Pancreas (tissue), 10 donors: ENCODE measurements at regions not wholly inside any gene's neighbourhood (a gene's known extent, or its start where the extent isn't known, plus 50 kb on each side); places are given as distances from the start of the nearest gene placed in this dataset.

Experiments
- ATAC-seq, 4 donors: fragments of 200-7000 bp; cut with Tn5 transposase; one replicate each; pipeline versions ENCODE4 v1.8.0 to v1.9.1; 2020; ENCODE audit warnings: mild to moderate bottlenecking in 4 of 4, moderate library complexity in 4 of 4
- DNase-seq, 6 donors: peaks; one replicate each; pipeline ENCODE4 v3.0.0-alpha.2; 2020
- FAIRE-seq: peaks from 2 replicates; lab custom pipeline; 2012; peaks lifted over from hg19 to GRCh38; lab: Jason Lieb, UNC
- H3K27ac ChIP-seq, 4 donors: fragments of 200-600 bp; sonication (generic); 1 replicate in 3 of 4; 2 replicates in 1 of 4; pipeline versions ENCODE4 v1.5.0 to v1.8.0; 2020
- H3K27me3 ChIP-seq, 4 donors: fragments of 200-600 bp; one replicate each; pipeline ENCODE4 v1.8.0; 2021
- H3K36me3 ChIP-seq, 3 donors: fragments of 200-600 bp; sonication (generic) in 1 of 3; one replicate each; pipeline versions ENCODE4 v1.5.0 to v1.8.0; 2020 to 2021
- H3K4me1 ChIP-seq, 3 donors: fragments of 200-600 bp; one replicate each; pipeline ENCODE4 v1.8.0; 2021
- H3K4me3 ChIP-seq, 4 donors: fragments of 200-600 bp; sonication (generic) in 2 of 4; one replicate each; pipeline versions ENCODE4 v1.5.0 to v1.8.0; 2020 to 2021
- H3K9me3 ChIP-seq, 4 donors: fragments of 200-600 bp; one replicate each; pipeline ENCODE4 v1.8.0; 2021
- WGBS, 2 donors: extraction: QIAGEN DNeasy Blood & Tissue Kit; methylation state at CpG; one replicate each; pipeline ENCODE4 v1.1.7; 2013; 5-methylcytosine and 5-hydroxymethylcytosine counted together
- intact Hi-C, 3 donors: fragments of 100-400 bp; cut with DNase I; formaldehyde crosslinking; loops; one replicate each; pipeline versions ENCODE4 v1.11.1 to v1.14.2; 2022
- TF ChIP-seq, protein P1 (sequence below), 4 donors: fragments of 200-600 bp; sonication (generic) in 3 of 4; IDR thresholded peaks; one replicate each; pipeline versions ENCODE4 v1.5.0 to v1.8.0; 2021; ENCODE audit warnings: antibody characterized with exemption in 4 of 4
- donor health status: healthy with polysubstance abuse.
- donor health status: DM: no; HTN: no; CAD: no; lungs with moderate emphysema.
- donor health status: DM: no; HTN: no; CAD: no.
- donor health status: control.
- donor health status: control.
- donor health status: Bipolar disorder and iron deficiency.
- donor health status: DM: yes; HTN: yes; CAD: no.
- donor health status: DM: no; HTN: no; CAD: no.
- donor health status: DM: no; HTN: no; CAD: no.
- donor health status: DM: yes; HTN: yes; CAD: no.

DNA sequence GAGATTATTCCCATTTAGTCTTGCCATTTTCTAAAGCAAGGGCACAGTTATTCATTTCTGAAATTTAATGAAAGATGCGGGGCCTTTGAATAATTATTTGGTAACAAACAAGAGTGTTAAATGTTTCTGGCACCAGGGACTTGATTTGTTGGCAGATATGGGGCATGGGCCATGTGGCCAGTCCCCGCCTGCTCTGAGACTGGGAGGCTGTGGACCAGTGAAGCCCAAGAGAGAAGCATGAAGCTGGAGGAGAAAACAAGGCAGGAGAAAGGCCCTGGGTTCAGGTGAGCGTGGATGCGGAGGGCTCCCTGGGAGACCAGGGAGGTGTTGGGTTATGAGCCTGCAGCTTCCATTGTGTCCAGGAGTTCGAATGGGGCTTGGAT lies 378.5 kb downstream of the TCERG1L start:
- ATAC-seq (no peak), FAIRE-seq (no peak), DNase-seq (no peak)
- Histone ChIP-seq H3K4me1 (no peaks in the 10 kb centered on the region), H3K36me3 (no peaks in the 10 kb centered on the region), H3K27me3 (no peaks in the 10 kb centered on the region), H3K4me3 (no peak overlapping the region), H3K9me3 (no peaks in the 10 kb centered on the region), H3K27ac (no peak overlapping the region)
- intact Hi-C loops = no loop called here
- TF ChIP-seq, protein P1, sequence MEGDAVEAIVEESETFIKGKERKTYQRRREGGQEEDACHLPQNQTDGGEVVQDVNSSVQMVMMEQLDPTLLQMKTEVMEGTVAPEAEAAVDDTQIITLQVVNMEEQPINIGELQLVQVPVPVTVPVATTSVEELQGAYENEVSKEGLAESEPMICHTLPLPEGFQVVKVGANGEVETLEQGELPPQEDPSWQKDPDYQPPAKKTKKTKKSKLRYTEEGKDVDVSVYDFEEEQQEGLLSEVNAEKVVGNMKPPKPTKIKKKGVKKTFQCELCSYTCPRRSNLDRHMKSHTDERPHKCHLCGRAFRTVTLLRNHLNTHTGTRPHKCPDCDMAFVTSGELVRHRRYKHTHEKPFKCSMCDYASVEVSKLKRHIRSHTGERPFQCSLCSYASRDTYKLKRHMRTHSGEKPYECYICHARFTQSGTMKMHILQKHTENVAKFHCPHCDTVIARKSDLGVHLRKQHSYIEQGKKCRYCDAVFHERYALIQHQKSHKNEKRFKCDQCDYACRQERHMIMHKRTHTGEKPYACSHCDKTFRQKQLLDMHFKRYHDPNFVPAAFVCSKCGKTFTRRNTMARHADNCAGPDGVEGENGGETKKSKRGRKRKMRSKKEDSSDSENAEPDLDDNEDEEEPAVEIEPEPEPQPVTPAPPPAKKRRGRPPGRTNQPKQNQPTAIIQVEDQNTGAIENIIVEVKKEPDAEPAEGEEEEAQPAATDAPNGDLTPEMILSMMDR (IDR thresholded peaks at IDR 0.05) = no peak
- 76 to 87% methylated on average over 5 of the region's 5 CpGs for whole genome bisulfite sequencing, 2 donors

DNA sequence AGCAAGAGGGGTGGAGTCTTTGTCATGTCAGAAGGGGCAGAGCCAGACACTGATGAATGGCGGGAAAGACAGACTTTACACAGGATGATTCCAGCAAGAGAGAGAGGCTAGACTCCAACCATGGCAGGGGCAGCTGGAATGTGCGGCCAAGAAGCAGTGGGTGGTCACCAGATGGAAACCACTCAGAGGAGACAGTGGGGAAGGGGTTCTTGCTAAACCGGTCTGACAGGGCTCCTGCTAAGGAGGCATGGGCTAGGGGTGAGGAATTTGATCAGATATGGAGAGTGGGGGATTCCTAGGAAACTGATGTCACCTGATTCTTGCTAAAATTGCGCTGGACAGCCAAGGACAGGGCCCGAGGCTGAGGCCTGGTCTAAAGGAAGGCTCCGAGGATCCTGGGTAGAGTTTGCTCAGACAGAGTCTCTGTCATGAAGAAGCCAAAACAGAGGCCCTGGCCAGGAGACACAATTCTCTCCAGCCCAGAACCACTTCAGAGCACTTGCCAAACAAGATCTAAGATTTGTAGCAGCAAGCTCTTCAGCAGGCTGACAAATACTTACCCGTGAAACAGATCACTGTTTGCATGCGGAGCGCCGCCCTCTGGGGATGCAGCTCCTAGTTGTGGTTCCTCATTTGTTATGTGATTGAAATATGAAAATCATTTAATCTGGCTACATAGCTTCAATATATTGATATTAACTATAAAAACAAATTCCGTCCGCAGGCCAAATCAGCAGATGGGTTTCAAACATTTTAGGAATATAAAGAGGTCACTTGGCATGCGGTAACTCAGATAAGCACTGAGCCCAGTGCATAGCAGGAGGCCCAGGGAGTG lies 377.0 kb downstream of the TCERG1L start:
- H3K36me3 ChIP-seq = no peaks in the 10 kb centered on the region
- peak overlapping the region in 2 of 4 donors; percentile 38 to 59 for H3K27ac ChIP-seq
- FAIRE-seq (no peak), DNase-seq (peak in 1 of 6 donors; percentile 9), ATAC-seq (peak; percentile 10 to 23 (median 22))
- no peaks in the 10 kb centered on the region for H3K9me3 ChIP-seq
- 43 to 49% methylated on average over 13 of the region's 13 CpGs for WGBS, 2 donors
- intact Hi-C loops = no loop called here
- H3K4me1 ChIP-seq = no peaks in the 10 kb centered on the region
- TF ChIP-seq, protein P1 (IDR thresholded peaks at IDR 0.05) = no peak
- H3K4me3 ChIP-seq = no peak overlapping the region
- no peaks in the 10 kb centered on the region for H3K27me3 ChIP-seq

DNA sequence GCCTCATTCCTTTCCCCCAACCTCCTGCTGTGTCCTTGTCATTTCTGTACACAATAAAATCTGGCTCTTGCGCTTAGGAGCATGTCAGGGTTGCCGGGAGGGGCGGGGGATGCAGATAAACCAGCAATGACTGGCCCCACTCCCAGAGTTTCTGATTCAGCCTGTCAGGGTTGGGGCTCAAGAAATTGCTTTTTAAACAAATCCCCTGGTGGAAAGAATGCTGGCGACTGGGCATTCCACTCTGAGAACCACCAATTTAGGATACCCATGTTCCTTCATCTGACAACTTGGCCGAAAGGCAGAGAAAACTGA lies 376.4 kb downstream of the TCERG1L start:
- Histone ChIP-seq H3K27ac (no peak overlapping the region), H3K27me3 (no peaks in the 10 kb centered on the region), H3K4me3 (no peak overlapping the region), H3K9me3 (no peaks in the 10 kb centered on the region), H3K36me3 (no peaks in the 10 kb centered on the region), H3K4me1 (no peaks in the 10 kb centered on the region)
- TF ChIP-seq, protein P1 (IDR thresholded peaks at IDR 0.05) = no peak
- DNase-seq (peak in 3 of 6 donors; percentile 55 to 69 (median 65)), ATAC-seq (peak; percentile 75 to 93 (median 89)), FAIRE-seq (no peak)
- WGBS, 2 donors = 26% methylated on average over 5 of the region's 5 CpGs
- intact Hi-C loops = no loop called here

DNA sequence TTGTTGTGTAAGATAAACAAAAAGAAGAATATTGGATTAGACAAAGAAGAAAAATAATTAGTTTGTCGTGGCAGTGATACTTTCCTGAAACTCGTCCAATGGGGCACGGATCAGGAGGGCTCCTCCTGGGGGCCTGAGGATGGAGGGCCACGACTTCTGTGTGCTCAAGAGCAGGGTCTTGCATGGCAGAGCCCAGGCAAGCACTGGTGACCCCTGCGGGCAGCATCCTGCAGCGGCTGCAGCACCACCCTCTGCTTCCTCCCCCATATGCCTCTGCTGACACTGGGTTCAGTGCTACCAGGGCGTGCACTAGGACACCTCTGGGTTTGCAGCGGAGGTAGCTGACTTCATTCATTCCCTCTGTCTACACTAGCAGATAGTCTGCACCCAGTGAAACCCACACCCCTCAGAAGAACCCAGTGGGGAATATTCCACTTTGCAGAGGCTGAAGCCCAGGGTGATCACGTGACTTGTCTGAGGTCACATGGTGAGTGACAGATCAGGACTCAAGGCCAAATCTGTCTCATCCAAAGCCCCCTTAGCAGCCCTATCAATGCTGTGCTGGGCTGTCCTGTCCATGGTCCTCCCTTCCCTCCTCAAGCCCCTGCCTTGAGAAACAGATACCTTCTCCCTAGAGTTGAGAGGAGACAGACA lies 375.5 kb downstream of the TCERG1L start:
- no peak for DNase-seq
- Histone ChIP-seq H3K27me3 (no peaks in the 10 kb centered on the region), H3K9me3 (no peaks in the 10 kb centered on the region), H3K36me3 (no peaks in the 10 kb centered on the region), H3K4me3 (no peak overlapping the region), H3K4me1 (no peaks in the 10 kb centered on the region), H3K27ac (no peak overlapping the region)
- 49 to 63% methylated on average over 9 of the region's 9 CpGs for WGBS, 2 donors
- intact Hi-C loops = no loop called here
- ATAC-seq = no peak
- no peak for FAIRE-seq
- TF ChIP-seq, protein P1 (IDR thresholded peaks at IDR 0.05) = no peak

DNA sequence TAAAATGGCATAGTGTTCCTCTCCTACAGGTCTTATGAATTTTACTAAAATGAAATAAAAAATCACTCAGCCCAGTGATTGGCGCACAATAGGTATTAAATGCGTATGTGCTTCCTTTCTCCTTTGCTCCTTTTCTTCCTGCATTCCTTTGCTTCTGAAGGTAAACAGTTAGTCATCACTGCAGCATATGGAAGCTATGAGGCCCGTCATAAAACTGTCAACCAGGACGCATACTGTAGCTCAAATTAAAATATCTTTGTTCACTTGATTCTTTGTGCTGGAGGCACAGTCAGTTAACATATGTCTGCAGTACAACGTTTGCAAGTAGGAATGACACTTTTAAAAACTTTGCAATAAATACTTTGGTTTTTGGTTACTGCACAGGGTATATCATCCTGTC lies 374.7 kb downstream of the TCERG1L start:
- H3K4me3 ChIP-seq = no peak overlapping the region
- no peaks in the 10 kb centered on the region for H3K9me3 ChIP-seq
- no peaks in the 10 kb centered on the region for H3K36me3 ChIP-seq
- intact Hi-C loops = no loop called here
- no peak for FAIRE-seq
- WGBS, 2 donors = 55 to 63% methylated on average over 5 of the region's 5 CpGs
- H3K4me1 ChIP-seq = no peaks in the 10 kb centered on the region
- no peak for DNase-seq
- H3K27ac ChIP-seq = no peak overlapping the region
- H3K27me3 ChIP-seq = no peaks in the 10 kb centered on the region
- ATAC-seq = no peak
- TF ChIP-seq, protein P1 (IDR thresholded peaks at IDR 0.05) = no peak
